ENCODE measurements at regions not wholly inside any gene's neighbourhood (a gene's known extent, or its start where the extent isn't known, plus 50 kb on each side); places are given as distances from the start of the nearest gene placed in this dataset.

DNA sequence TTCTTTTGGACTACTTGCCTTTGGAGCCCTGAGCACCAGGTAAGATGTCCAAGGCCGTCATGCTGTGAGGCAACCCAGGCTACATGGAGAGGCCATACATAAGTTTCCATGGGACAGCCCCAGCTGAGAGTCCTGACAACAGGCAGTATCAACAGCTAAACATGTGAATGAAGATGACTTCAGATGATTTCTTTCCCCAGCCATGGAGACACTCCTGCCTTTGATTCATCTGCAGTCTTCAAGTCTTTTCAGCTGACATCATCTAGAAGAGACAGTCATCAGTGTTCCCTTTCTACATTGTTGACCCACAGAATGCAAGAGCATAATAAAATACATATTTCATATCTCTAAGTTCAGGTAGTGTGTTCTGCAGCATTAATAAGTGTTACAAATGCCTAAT is 398.7 kb downstream of the BTG1 start:
- TF ChIP-seq, protein P1, sequence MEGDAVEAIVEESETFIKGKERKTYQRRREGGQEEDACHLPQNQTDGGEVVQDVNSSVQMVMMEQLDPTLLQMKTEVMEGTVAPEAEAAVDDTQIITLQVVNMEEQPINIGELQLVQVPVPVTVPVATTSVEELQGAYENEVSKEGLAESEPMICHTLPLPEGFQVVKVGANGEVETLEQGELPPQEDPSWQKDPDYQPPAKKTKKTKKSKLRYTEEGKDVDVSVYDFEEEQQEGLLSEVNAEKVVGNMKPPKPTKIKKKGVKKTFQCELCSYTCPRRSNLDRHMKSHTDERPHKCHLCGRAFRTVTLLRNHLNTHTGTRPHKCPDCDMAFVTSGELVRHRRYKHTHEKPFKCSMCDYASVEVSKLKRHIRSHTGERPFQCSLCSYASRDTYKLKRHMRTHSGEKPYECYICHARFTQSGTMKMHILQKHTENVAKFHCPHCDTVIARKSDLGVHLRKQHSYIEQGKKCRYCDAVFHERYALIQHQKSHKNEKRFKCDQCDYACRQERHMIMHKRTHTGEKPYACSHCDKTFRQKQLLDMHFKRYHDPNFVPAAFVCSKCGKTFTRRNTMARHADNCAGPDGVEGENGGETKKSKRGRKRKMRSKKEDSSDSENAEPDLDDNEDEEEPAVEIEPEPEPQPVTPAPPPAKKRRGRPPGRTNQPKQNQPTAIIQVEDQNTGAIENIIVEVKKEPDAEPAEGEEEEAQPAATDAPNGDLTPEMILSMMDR (IDR thresholded peaks at IDR 0.05): no peak
- TF ChIP-seq TCF7L2 (IDR thresholded peaks at IDR 0.05; ENCODE audit: low read depth, low read length): no peak
